CMK (cell line): ENCODE measurements at regions not wholly inside any gene's neighbourhood (a gene's known extent, or its start where the extent isn't known, plus 50 kb on each side); places are given as distances from the start of the nearest gene placed in this dataset.

ENCODE experiments used
- DNase-seq: peaks from one replicate; pipeline ENCODE4 v3.0.0-alpha.2; 2010; ENCODE audit warnings: low read depth

DNA sequence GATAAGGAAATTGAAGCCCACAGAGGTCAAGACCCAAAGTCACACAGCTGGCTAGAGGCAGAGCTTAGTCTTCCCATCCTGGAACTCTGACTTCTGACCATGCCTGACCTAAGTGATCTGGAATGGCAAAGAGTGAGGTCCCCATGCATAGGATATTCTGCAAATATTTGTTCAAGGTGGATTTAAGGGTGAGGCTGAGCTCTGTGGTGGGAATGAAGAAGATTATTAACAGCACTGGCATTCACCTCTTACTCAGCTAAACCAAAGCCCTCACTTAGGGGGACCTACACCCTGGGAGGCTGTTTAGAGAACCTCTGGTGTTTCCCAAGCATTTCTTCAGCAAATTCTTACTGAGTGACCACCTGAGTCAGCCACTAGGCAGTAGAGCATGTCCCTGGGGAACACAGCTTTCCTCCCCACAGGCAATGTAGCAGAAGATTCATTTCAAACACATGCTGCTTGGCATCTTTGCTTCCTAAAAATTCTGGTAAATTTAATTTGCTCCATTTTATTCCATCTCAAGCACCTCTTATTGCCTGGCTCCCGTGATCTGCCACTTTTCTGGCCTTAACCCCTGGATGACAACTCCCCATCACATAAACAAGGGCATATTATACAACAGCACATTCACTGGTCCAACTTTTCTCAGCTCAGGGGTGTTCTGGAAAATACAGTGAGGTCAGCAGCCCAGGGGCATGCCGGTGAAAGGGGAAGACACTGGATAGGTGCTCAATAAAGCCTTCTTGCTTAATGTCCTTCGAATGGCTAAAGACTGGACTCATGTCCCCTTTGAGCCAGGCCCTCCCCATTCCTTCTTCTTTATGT lies 176.0 kb downstream of the ABHD5 start:
- no peak for DNase-seq

DNA sequence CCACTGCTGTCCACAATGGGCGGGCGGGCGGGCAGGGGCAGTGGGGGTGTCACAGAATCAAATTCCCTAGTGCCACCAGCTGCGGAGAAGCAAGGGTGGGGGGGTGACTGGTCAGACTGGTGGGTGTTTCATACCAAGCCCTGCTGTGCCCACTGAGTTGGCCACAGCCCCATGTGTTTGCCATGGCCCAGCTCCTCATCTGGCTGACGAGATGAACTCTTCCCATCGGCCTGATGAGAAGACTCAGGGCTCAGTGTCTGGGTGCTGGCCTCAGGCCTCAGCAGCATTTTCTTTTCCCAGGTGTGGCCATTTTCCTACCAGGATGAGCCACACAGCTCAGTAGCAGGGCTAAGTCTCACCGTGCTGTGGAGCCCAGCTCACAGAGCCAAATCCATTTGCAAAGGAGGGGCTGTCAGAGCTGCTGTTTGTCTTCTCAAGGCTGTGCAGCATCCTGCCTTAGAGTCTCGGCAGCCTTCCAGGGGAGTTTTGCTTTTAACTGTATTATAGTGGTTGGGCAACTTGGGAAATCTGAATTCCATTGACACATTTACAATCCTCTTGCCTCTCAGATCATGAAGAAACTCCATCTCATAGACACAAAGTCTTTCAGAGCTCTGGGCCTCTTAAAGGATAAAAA lies 176.8 kb downstream of the ABHD5 start:
- DNase-seq: no peak

- DNase-seq: no peak
These were observed 178.8 kb downstream of the ABHD5 start for GRCh38 chr3:43869491-43869890.

- no peak for DNase-seq
These were observed 179.4 kb downstream of the ABHD5 start for GRCh38 chr3:43870120-43870519.

DNA sequence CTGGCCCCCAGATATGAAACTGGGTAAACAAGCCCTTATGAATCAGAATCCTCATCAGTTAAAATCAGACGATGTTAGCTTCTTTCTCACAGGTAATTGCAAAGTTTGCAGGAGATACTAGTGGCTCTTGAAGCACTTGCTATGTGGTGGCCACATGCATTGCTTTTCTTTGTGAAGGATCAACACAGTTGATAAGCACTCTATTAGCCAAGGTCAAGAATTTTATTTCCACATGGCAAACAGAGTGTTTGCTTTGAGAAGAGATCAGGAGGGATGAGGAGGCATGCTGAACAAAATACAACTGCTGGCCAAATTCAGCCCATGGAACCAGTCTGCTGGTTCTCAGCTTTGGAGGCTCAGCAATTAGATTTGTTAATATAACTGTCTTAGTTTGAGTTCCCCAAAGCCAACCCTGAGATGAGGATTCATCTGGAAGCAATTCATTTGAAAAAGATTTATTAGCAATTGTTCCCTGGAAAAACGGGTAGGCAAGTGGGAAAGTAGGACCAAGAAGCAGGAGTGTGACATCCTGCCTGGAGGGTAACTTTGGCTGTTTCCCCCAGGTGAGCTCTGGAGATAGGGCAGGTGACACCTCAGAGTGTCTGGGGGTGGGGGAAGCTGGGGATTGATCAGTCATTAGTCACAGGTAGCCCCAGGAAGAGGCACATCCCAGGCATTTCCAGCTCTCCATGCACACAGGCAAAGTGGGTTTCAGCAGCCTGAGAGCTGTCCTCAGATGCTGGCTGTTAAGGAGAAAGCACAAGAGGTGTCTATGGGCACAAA lies 180.3 kb downstream of the ABHD5 start:
- DNase-seq: no peak

- no peak for DNase-seq
These were observed 181.0 kb downstream of the ABHD5 start for GRCh38 chr3:43871627-43872245.

DNA sequence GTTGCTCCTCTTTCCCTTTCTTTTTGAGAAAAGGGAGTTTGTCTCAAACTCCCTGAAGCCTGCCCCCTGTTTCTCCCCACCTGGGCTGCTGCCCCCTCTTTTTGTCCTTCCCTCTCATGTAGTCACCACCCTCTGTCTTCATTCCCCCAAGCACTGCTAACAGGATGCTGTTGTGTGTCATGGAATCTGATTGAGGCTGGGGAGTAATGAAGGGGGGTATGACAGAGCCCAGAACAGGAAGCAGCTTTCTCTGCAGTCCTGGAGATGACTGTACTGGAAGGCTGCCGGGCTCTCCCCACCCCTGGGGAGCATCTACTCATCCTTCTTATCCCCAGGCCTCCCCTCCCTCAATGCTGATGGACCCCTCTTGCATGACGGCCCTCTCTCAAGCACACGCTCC lies 181.6 kb downstream of the ABHD5 start:
- DNase-seq: no peak

- DNase-seq: no peak
These were observed 182.2 kb downstream of the ABHD5 start for GRCh38 chr3:43872901-43873300.

- DNase-seq: no peak
These were observed 183.0 kb downstream of the ABHD5 start for GRCh38 chr3:43873723-43874122.

- no peak for DNase-seq
These were observed 183.6 kb downstream of the ABHD5 start for GRCh38 chr3:43874290-43874689.

DNA sequence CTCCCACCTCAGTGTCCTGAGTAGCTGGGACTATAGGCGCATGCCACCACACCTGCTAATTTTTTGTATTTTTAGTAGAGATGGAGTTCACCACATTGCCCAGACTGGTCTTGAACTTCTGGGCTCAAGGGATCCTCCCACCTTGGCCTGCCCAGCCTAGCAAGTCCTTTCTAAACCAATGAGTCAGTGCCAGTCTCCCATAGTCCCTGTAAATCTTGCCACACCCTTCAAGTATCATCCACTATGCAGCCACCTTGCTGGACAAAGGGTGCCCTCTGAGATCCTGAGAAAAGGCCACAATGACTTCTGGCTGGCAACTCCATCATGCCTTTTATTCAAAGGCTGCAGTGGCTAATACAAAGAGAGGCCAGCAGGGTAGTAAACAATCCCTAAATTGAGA lies 184.0 kb downstream of the ABHD5 start:
- no peak for DNase-seq

- DNase-seq: no peak
These were observed 185.9 kb downstream of the ABHD5 start for GRCh38 chr3:43876648-43877047.

DNA sequence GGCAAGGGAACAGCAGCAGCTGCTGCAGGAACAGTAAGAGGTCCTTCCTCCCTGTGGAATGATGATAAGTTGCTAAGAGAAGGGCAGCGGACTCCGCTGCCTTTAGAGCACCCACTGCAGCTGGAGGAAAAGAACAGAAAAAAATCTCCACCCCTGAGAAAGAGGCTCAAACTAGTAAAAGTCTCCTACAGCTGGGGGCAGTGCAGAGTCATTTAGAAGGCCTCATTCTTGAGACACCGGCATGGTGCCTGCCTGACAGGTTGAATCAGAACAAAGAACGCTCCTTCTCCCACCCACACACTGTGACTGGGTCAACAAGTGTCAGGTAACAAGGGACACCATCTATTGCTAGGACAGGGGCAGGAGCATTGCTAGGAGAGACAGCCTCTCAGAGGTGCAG lies 188.4 kb downstream of the ABHD5 start:
- no peak for DNase-seq

DNA sequence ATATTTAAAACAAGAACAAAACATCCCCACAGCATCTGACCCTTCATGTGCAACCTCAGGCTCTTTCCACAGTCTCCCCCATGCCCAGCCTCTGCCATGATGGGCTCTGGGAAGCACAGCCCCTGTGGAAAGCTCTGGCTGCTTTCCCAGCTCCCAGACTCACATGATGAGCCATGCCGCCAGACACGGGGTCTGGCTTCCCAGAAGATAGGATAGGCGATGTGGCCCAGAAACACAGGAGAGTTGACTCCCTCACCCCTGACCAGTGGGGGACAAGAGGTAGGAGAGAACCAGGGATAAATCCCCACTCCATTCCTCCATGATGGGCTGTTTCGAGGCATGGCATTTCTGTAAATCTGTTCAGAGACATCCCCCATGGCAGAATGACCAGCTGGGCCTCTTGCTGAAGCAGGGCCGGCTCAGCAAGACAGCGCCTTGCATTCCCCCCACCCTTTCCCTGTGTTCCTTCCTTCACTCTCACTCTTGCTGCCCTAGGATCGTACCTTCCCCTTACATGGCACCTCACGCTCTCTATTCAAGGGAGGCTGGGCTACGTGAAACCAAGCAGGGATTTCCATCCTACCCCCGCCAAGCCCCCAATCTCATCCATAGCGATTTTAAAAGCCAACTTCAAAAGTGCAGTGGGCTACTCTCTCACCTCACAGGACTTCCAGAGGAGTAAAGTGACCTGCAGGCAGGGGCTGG lies 192.4 kb downstream of the ABHD5 start:
- no peak for DNase-seq

DNA sequence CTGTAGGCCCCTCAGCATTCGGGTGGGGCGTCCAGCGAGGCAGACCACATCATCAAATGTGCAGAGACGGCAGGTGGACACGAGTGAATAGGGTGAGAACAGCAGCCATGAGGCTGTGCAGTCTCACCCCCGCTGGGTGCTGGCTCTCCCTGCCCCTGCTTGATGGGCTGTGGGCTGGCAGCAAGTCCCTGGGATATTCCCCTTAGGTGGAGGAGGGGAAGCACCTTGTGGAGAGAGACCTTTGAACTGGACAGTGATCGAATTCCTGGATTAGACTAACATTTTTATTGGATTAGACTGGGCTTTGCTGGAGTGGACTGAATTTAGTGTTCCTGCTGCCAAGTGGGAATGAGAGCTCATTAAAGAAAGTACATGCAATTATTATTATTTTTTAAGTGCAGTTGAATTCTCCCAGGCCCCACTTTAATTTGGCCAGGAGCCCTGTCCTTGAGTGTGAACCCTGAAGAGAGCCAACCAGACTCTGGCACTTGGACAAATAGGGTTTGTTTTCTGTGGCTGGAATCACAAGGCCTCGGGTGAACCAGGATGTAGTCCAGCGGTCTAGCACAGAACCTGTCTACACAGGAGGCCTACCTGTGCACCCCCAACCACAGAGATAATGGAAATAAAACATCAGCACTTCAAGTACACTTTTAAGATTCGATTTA lies 193.1 kb downstream of the ABHD5 start:
- DNase-seq: no peak

- DNase-seq: no peak
These were observed 193.8 kb downstream of the ABHD5 start for GRCh38 chr3:43884581-43884980.

- DNase-seq: no peak
These were observed 195.3 kb downstream of the ABHD5 start for GRCh38 chr3:43885908-43886618.

GRCh38 chr3:43892061-43892460 lies 201.3 kb downstream of the ABHD5 start:
- no peak for DNase-seq

DNA sequence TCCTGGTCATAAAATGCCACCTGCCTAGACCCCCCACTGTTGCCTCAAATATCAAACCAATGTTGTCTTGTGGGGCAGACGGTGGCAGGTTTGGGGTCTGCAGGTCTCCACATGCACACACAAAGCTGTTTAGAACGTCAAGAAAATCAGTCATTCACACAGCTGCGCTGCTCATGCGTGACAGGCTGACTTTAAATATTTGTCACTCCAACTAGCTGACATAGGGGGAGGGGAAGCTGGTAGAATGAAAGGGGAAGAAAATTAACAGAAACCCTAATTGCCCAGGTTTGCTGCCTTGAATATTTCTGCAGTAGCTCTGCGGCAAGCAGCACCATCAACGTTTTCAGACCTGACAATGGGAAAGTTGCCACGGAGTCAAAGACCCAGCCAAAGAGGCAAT lies 201.8 kb downstream of the ABHD5 start:
- no peak for DNase-seq

- DNase-seq: no peak
These were observed 203.0 kb downstream of the ABHD5 start for GRCh38 chr3:43893727-43894126.
